GM23248 (cell line): ENCODE measurements at regions not wholly inside any gene's neighbourhood (a gene's known extent, or its start where the extent isn't known, plus 50 kb on each side); places are given as distances from the start of the nearest gene placed in this dataset.

Experiments
- DNase-seq: peaks from one replicate; pipeline ENCODE4 v3.0.0-alpha.2; 2015
- H2AFZ ChIP-seq: fragments of 200-600 bp; sonication (generic); 2 replicates; pipeline ENCODE4 v1.6.1; 2016; ENCODE audit warnings: antibody characterized with exemption
- H3F3A ChIP-seq: fragments of 200-600 bp; sonication (generic); 2 replicates; pipeline ENCODE4 v1.6.1; 2016; ENCODE audit warnings: mild to moderate bottlenecking, antibody characterized with exemption, mixed run types; ENCODE audit not compliant: insufficient read depth
- H3K27ac ChIP-seq: fragments of 200-600 bp; sonication (generic); 2 replicates; pipeline ENCODE4 v1.5.1; 2016; ENCODE audit warnings: mild to moderate bottlenecking
- H3K27me3 ChIP-seq: fragments of 200-600 bp; sonication (generic); replicated peaks from 2 replicates; pipeline ENCODE4 v1.6.1; 2016; ENCODE audit warnings: mild to moderate bottlenecking; ENCODE audit not compliant: insufficient read depth
- H3K36me3 ChIP-seq: fragments of 200-600 bp; sonication (generic); 2 replicates; pipeline ENCODE4 v1.6.1; 2016; ENCODE audit warnings: low read depth, mild to moderate bottlenecking
- H3K4me1 ChIP-seq: fragments of 200-600 bp; sonication (generic); 2 replicates; pipeline ENCODE4 v1.6.1; 2016; ENCODE audit warnings: mild to moderate bottlenecking; ENCODE audit not compliant: insufficient read depth
- H3K4me2 ChIP-seq: fragments of 200-600 bp; sonication (generic); one replicate; pipeline ENCODE4 v1.6.1; 2016; ENCODE audit warnings: mild to moderate bottlenecking; ENCODE audit not compliant: unreplicated experiment
- H3K4me3 ChIP-seq: fragments of 200-600 bp; sonication (generic); 2 replicates; pipeline ENCODE4 v1.5.1; 2016; ENCODE audit warnings: mild to moderate bottlenecking
- H3K79me2 ChIP-seq: fragments of 200-600 bp; sonication (generic); 2 replicates; pipeline ENCODE4 v1.6.1; 2016; ENCODE audit warnings: mild to moderate bottlenecking; ENCODE audit not compliant: insufficient read depth
- H3K9ac ChIP-seq: fragments of 200-600 bp; sonication (generic); 2 replicates; pipeline ENCODE4 v1.6.1; 2016; ENCODE audit warnings: mild to moderate bottlenecking
- H3K9me2 ChIP-seq: fragments of 200-600 bp; sonication (generic); 2 replicates; pipeline ENCODE4 v1.6.1; 2016; ENCODE audit warnings: mixed run types, mild to moderate bottlenecking, moderate library complexity; ENCODE audit not compliant: insufficient read depth
- H3K9me3 ChIP-seq: fragments of 200-600 bp; sonication (generic); one replicate; pipeline ENCODE4 v1.6.1; 2017; ENCODE audit warnings: low read depth
- H4K20me1 ChIP-seq: fragments of 200-600 bp; sonication (generic); 2 replicates; pipeline ENCODE4 v1.6.0; 2016; ENCODE audit not compliant: insufficient read depth
- EZH2 ChIP-seq: fragments of 200-600 bp; sonication (generic); IDR thresholded peaks from 2 replicates; pipeline ENCODE4 v1.6.1; 2018; ENCODE audit warnings: antibody characterized with exemption, mild to moderate bottlenecking; ENCODE audit not compliant: insufficient read depth, poor library complexity, severe bottlenecking
- EZH2phosphoT487 ChIP-seq: fragments of 200-600 bp; sonication (generic); IDR thresholded peaks from 2 replicates; pipeline ENCODE4 v1.6.1; 2018; ENCODE audit warnings: antibody characterized with exemption, moderate library complexity, mild to moderate bottlenecking, low read depth; ENCODE audit not compliant: insufficient read depth
- WGBS, 2 experiments: methylation state at CpG; one replicate each; pipeline ENCODE4 v1.1.6; 2015 to 2017; ENCODE audit warnings: low lambda C conversion rate in 2 of 2, low coverage in 1 of 2; ENCODE audit errors: missing lambda C conversion rate in 2 of 2; 5-methylcytosine and 5-hydroxymethylcytosine counted together
- in situ Hi-C: fragments of 300-500 bp; cut with MboI; formaldehyde crosslinking; loops from 2 replicates; pipeline ENCODE4 v1.15.0; 2020

GRCh38 chr5:66520854-66521253, 75.3 kb upstream of the MAST4 start:
- H3K36me3 ChIP-seq, result no peaks in the 10 kb centered on the region
- no peaks in the 10 kb centered on the region for H3K27me3 ChIP-seq
- no peak overlapping the region for H3K27ac ChIP-seq
- no peaks in the 10 kb centered on the region for H4K20me1 ChIP-seq
- in situ Hi-C loops, result no loop called here
- H3K9me3 ChIP-seq, result no peaks in the 10 kb centered on the region
- no peak overlapping the region for H3K4me3 ChIP-seq
- H3K9me2 ChIP-seq, result no peaks in the 10 kb centered on the region; the same call in 1 of the 2 replicates
- no peak overlapping the region for H3K4me2 ChIP-seq
- TF ChIP-seq EZH2 (no peak), EZH2phosphoT487 (no peak)
- DNase-seq, result no peak
- no peak overlapping the region for H3K9ac ChIP-seq
- no peaks in the 10 kb centered on the region for H3K4me1 ChIP-seq
- H3F3A ChIP-seq, result no peaks in the 10 kb centered on the region
- H3K79me2 ChIP-seq, result no peaks in the 10 kb centered on the region
- H2AFZ ChIP-seq, result no peak overlapping the region

- H3K4me1 ChIP-seq, result no peaks in the 10 kb centered on the region
- H3K79me2 ChIP-seq, result no peaks in the 10 kb centered on the region
Measured at GRCh38 chr5:66527478-66528035, 68.6 kb upstream of the MAST4 start.

GRCh38 chr5:66529182-66529581, 67.0 kb upstream of the MAST4 start:
- no peaks in the 10 kb centered on the region for H3K36me3 ChIP-seq
- no peaks in the 10 kb centered on the region for H3K79me2 ChIP-seq
- TF ChIP-seq EZH2phosphoT487, result no peak
- TF ChIP-seq EZH2, result no peak
- H4K20me1 ChIP-seq, result no peaks in the 10 kb centered on the region
- in situ Hi-C loops, result no loop called here
- no peak overlapping the region for H3K9ac ChIP-seq
- H3K4me1 ChIP-seq, result no peaks in the 10 kb centered on the region
- H3K4me3 ChIP-seq, result no peak overlapping the region
- no peak overlapping the region for H3K27ac ChIP-seq
- H3K9me3 ChIP-seq, result no peaks in the 10 kb centered on the region
- H3K9me2 ChIP-seq, result no peaks in the 10 kb centered on the region
- no peak for DNase-seq
- no peak overlapping the region for H3K4me2 ChIP-seq
- H2AFZ ChIP-seq, result no peak overlapping the region
- H3K27me3 ChIP-seq, result peaks cover 10% of the 10 kb centered on the region
- 38 to 41% methylated on average over 1 of the region's 1 CpG for WGBS, 2 experiments
- H3F3A ChIP-seq, result no peaks in the 10 kb centered on the region

More at GRCh38 chr5:66527478-66528035, 68.6 kb upstream of the MAST4 start:
- Histone ChIP-seq H3K9me2 (no peaks in the 10 kb centered on the region), H3K9me3 (no peaks in the 10 kb centered on the region), H3K4me2 (no peak overlapping the region), H3K4me3 (no peak overlapping the region), H2AFZ (no peak overlapping the region), H3K9ac (no peak overlapping the region), H4K20me1 (no peaks in the 10 kb centered on the region), H3F3A (no peaks in the 10 kb centered on the region), H3K27me3 (peaks cover 10% of the 10 kb centered on the region), H3K27ac (no peak overlapping the region), H3K36me3 (no peaks in the 10 kb centered on the region)
- in situ Hi-C loops, result no loop called here
- 24 to 28% methylated on average over 4 of the region's 4 CpGs for WGBS, 2 experiments
- TF ChIP-seq EZH2, result no peak
- TF ChIP-seq EZH2phosphoT487, result no peak
- no peak for DNase-seq

- Histone ChIP-seq H3K27ac (no peak overlapping the region), H4K20me1 (no peaks in the 10 kb centered on the region), H3K27me3 (peaks cover 10% of the 10 kb centered on the region), H3K4me2 (no peak overlapping the region), H3K4me3 (no peak overlapping the region), H3K4me1 (no peaks in the 10 kb centered on the region), H3K79me2 (no peaks in the 10 kb centered on the region), H3K9me2 (no peaks in the 10 kb centered on the region), H3F3A (no peaks in the 10 kb centered on the region), H2AFZ (no peak overlapping the region), H3K9me3 (no peaks in the 10 kb centered on the region), H3K9ac (no peak overlapping the region), H3K36me3 (no peaks in the 10 kb centered on the region)
- 85 to 91% methylated on average over 2 of the region's 2 CpGs for WGBS, 2 experiments
- no peak for TF ChIP-seq EZH2phosphoT487
- no peak for TF ChIP-seq EZH2
- in situ Hi-C loops, result no loop called here
- DNase-seq, result no peak
Measured at GRCh38 chr5:66529704-66530103, 66.5 kb upstream of the MAST4 start.

- in situ Hi-C loops, result no loop called here
Measured at GRCh38 chr5:66538126-66538525, 58.1 kb upstream of the MAST4 start.

More at GRCh38 chr5:66538126-66538525, 58.1 kb upstream of the MAST4 start:
- Histone ChIP-seq H3K4me1 (peaks cover 18% of the 10 kb centered on the region; the same call in 1 of the 2 replicates), H2AFZ (no peak overlapping the region), H3K4me2 (no peak overlapping the region), H3K9me2 (no peaks in the 10 kb centered on the region), H3K9ac (no peak overlapping the region), H3F3A (no peaks in the 10 kb centered on the region), H3K27me3 (no peaks in the 10 kb centered on the region), H3K4me3 (no peak overlapping the region), H4K20me1 (no peaks in the 10 kb centered on the region), H3K36me3 (no peaks in the 10 kb centered on the region), H3K27ac (no peak overlapping the region), H3K79me2 (no peaks in the 10 kb centered on the region), H3K9me3 (no peaks in the 10 kb centered on the region)
- no peak for DNase-seq
- no peak for TF ChIP-seq EZH2phosphoT487
- TF ChIP-seq EZH2, result no peak
